ENCODE measurements at regions not wholly inside any gene's neighbourhood (a gene's known extent, or its start where the extent isn't known, plus 50 kb on each side); places are given as distances from the start of the nearest gene placed in this dataset.

GRCh38 chr3:68059628-68060152 lies 405.3 kb upstream of the SUCLG2 start:
- no peak for DNase-seq (ENCODE audit: low read depth in 2 of 2)

- no peak for DNase-seq (ENCODE audit: low read depth in 2 of 2)
Measured at GRCh38 chr3:68057637-68058320, 403.4 kb upstream of the SUCLG2 start.

- no peak for DNase-seq (ENCODE audit: low read depth in 2 of 2)
Measured at GRCh38 chr3:68056556-68056955, 402.1 kb upstream of the SUCLG2 start.

- no peak for DNase-seq (ENCODE audit: low read depth in 2 of 2)
Measured at GRCh38 chr3:68055215-68055614, 400.8 kb upstream of the SUCLG2 start.

DNA sequence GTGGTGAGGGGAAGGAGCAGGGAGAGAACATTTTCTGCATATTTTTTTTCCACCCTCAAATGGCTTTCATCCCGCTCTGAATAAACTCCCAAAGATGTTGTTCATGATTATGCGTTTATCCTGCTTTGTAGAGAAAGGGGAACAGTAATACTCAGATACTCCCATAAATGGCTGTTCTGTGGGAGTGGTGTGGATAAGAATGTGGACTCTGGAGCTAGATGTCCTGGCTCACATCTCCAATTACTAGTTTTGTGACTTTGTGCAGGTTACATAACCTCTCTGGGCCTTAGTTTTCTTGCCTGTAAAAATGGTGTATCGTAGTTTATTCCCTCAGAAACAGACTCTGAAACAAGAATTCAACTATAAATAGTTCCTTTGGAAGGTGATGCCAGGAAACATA lies 395.4 kb upstream of the SUCLG2 start:
- no peak for DNase-seq (ENCODE audit: low read depth in 2 of 2)

DNA sequence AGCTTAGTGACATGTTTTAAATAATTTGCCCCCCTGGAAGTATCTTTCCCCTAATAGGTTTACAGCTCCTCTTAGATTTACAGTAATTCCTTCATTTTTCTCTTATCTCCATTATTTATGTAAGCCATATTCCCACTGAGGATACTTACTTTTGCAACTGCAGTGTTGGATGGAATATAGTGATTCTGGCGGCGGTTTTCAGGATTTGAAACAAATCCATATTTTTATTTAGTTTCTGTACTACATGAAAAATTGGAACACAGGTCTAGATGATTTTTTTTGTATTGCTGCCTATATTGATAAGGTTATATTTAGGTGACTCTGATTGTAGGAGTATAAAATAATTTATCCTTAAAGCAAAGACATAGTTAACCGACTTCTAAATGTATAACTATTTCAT lies 391.6 kb upstream of the SUCLG2 start:
- no peak for DNase-seq (ENCODE audit: low read depth in 2 of 2)

DNA sequence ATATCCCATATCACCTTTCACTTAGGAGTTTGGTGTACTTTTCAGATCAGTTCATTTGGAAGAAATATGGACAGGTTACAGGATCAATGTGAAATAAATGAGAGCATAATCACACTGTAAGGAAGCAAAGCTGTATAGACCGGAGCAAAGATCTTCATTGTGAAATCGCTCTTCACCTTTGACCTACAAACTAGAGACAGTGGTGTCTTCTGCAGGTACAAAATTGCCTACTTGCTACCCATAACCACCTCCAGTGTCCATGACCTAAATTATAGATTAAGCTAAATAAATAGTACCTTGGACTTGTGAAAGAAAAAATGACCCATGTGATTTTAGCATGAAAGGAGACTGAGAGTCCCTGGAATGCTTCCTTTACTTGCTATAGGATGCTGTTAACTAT lies 379.5 kb upstream of the SUCLG2 start:
- no peak for DNase-seq (ENCODE audit: low read depth in 2 of 2)

- DNase-seq (ENCODE audit: low read depth in 2 of 2): no peak
Measured at GRCh38 chr3:68032209-68032608, 377.8 kb upstream of the SUCLG2 start.

GRCh38 chr3:68025189-68025588 lies 370.8 kb upstream of the SUCLG2 start:
- no peak for DNase-seq (ENCODE audit: low read depth in 2 of 2)

- DNase-seq (ENCODE audit: low read depth in 2 of 2): no peak
Measured at GRCh38 chr3:68019876-68020275, 365.5 kb upstream of the SUCLG2 start.

DNA sequence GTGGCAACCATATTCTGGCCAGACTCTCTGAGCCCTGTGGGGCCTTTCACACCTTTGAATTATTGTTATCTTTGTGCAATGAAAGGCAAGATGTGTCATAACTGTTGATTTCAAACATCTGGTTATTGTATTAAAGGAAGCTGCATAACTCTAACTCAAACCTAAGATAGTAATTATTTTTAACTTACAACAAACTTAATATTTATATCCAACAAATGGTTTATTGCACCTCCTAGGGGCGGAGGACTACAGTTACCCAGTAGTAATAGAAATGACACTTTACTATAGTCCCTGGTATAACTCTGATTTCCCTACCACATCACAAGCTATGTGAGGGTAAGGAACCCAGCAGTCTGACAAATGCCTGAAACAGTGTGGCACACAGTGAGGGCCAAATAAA lies 363.9 kb upstream of the SUCLG2 start:
- no peak for DNase-seq (ENCODE audit: low read depth in 2 of 2)

- peak in 1 of 2 donors; percentile 1 for DNase-seq (ENCODE audit: low read depth in 2 of 2)
Measured at GRCh38 chr3:68017069-68017468, 362.7 kb upstream of the SUCLG2 start.

GRCh38 chr3:68009900-68010299 lies 355.5 kb upstream of the SUCLG2 start:
- no peak for DNase-seq (ENCODE audit: low read depth in 2 of 2)

DNA sequence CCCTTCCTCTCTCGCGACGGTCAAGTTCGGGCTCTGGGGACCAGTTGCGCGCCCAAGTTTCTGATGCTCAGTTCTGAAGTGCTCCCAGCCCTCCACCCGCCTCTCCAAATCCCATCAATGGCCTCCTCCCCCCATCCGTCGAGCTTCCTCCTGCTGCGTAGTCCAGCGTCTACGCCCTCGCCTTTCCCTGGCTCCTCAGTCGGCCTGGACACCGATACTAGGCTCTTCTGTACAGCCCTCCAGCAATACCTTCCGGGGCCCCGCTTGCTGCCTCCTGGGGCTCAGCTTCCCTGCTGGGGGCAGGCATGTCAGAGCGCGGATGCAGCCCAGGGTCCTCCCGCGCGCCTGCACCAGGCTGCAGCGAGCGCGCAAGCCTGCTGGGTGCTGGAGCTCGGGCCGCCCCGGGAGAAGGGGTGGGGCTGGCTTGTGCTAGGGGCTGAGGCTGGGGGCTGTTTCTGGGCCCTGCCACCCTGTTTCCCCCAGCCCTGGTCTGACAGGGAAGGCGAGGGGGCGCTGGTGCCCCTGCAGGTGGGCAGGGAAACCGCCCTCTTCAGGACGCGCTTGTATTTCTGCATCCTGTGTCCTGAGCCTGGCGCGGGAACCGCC lies 353.3 kb upstream of the SUCLG2 start:
- DNase-seq (ENCODE audit: low read depth in 2 of 2): no peak

DNA sequence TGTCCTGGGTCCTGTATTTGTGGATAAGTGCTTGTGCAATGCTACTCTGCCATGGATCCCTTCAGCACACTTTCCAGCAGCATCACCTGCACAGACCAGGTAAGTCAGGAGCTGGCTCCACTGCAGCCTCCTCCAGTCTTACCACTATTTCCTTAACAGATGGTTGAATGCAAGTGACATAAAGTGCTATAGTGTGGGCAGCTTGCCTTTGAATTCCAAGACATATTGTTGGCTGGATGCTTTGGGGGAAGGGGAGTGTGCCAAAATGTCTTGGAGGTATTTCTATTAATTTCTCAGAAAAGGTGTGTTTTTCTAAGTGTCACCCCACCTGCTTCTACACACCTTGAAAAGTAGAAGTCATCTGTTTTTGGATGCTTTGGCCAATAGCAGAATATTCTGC lies 352.2 kb upstream of the SUCLG2 start:
- DNase-seq (ENCODE audit: low read depth in 2 of 2): no peak

- DNase-seq (ENCODE audit: low read depth in 2 of 2): no peak
Measured at GRCh38 chr3:68004091-68004490, 349.7 kb upstream of the SUCLG2 start.

GRCh38 chr3:67998281-67998680 lies 343.9 kb upstream of the SUCLG2 start:
- DNase-seq (ENCODE audit: low read depth in 2 of 2): no peak

DNA sequence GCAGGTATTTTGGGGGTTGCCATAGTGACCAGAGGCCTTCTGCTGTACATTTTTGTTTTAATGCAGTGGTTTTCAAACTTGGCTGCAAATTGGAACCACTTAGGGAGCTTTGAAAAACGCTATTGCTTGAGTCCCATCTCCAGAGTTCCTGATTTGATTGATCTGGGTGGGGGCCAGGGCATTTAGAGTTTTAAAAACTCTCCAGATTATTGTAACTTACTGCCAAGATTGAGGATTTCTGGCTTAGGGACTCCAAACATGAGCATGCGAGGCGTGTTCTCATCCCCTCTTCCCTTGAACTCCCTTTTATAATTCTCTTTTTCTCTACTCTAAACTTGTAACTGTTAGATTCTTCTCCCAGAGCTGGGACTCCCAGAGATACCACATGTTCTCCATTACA lies 340.8 kb upstream of the SUCLG2 start:
- no peak for DNase-seq (ENCODE audit: low read depth in 2 of 2)

- no peak for DNase-seq (ENCODE audit: low read depth in 2 of 2)
Measured at GRCh38 chr3:67986706-67987105, 332.3 kb upstream of the SUCLG2 start.

GRCh38 chr3:67983166-67983565 lies 328.8 kb upstream of the SUCLG2 start:
- DNase-seq (ENCODE audit: low read depth in 2 of 2): no peak

GRCh38 chr3:67981077-67981476 lies 326.7 kb upstream of the SUCLG2 start:
- DNase-seq (ENCODE audit: low read depth in 2 of 2): no peak

DNA sequence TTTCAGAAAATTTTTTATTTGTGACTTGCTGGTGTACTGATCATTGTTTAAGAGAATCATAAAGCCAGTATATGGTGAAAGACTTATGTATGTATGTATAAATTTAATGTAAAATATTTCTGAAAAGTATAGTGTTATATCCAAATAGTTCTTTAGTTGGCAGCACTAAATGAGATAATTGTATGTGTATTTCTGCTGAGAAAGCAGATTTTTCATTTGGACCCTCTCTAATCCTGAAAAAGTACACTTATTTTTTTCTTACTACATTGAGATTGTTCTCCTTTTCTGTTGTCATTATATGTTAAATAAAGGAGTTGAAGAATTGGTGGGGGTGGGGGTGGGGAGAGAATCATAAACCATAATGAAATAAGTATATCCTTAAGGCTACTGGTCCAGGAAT lies 324.9 kb upstream of the SUCLG2 start:
- DNase-seq (ENCODE audit: low read depth in 2 of 2): no peak

DNA sequence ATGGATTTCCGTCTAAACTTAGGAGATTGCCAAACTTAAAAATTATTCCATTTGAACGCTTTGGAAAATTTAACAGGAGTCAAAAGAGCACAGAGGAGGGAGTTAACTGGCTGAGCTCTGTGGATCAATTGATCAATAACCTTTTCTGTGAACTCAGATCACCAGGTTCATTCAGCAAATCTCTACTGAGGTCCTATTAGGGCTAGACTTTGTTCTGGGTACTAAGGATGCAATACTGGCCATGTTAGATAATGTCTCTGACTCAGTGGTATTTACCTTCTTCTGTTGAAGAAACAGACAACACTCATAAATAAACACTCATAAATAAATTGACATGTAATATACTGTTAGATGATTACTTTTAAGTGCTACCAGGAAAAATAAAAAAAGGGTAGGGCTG lies 323.4 kb upstream of the SUCLG2 start:
- DNase-seq (ENCODE audit: low read depth in 2 of 2): no peak

Data from lung microvascular endothelial cell (primary cell).